Cardiac fibroblast (primary cell): ENCODE measurements at regions not wholly inside any gene's neighbourhood (a gene's known extent, or its start where the extent isn't known, plus 50 kb on each side); places are given as distances from the start of the nearest gene placed in this dataset.
"Not testable (repeated sequence)": the region's sequence is repeated elsewhere in the genome, so short reads cannot be mapped to it uniquely, and the experiment has no call there.

ENCODE experiments used
- DNase-seq, 2 donors: peaks; one replicate each; pipeline versions ENCODE4 v3.0.0 to v3.0.0-alpha.2; 2010; ENCODE audit warnings: low read depth in 2 of 2
- H3K4me3 ChIP-seq, 2 donors: replicated peaks in 1 of 2; 1 replicate in 1 of 2; 2 replicates in 1 of 2; pipeline ENCODE4 v1.5.1; 2011; ENCODE audit warnings: low read depth in 2 of 2, low read length in 2 of 2, mild to moderate bottlenecking in 2 of 2, moderate library complexity in 1 of 2
- TF ChIP-seq, protein P1 (sequence below): IDR thresholded peaks from one replicate; pipeline ENCODE4 v1.5.1; 2011; ENCODE audit warnings: low read depth, mild to moderate bottlenecking, low read length, inconsistent platforms

- TF ChIP-seq, protein P1, sequence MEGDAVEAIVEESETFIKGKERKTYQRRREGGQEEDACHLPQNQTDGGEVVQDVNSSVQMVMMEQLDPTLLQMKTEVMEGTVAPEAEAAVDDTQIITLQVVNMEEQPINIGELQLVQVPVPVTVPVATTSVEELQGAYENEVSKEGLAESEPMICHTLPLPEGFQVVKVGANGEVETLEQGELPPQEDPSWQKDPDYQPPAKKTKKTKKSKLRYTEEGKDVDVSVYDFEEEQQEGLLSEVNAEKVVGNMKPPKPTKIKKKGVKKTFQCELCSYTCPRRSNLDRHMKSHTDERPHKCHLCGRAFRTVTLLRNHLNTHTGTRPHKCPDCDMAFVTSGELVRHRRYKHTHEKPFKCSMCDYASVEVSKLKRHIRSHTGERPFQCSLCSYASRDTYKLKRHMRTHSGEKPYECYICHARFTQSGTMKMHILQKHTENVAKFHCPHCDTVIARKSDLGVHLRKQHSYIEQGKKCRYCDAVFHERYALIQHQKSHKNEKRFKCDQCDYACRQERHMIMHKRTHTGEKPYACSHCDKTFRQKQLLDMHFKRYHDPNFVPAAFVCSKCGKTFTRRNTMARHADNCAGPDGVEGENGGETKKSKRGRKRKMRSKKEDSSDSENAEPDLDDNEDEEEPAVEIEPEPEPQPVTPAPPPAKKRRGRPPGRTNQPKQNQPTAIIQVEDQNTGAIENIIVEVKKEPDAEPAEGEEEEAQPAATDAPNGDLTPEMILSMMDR, result no peak
- DNase-seq, result no peak
- H3K4me3 ChIP-seq, result no peak overlapping the region
Measured at GRCh38 chr6:43886717-43887339, 116.8 kb downstream of the VEGFA start.

DNA sequence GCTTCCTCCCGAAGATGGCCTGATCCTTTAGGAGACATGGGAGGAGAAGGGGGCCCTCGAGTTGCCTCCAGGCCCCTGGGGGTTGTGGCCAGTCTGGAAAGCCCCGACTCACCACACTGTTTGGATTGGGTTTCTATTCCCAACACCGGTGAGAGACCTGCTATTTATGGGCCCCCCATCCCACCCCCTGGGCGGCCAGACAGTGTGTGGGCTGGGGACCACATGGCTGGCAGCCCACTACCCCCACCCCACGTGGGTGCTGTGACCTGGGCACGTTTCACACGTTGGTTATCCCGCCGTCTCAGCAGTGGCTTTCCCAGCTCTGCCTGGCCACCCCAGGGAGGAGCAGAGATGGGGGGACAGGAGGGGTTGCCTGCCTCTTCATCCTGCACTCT lies 116.1 kb downstream of the VEGFA start:
- H3K4me3 ChIP-seq, result no peak overlapping the region
- TF ChIP-seq, protein P1, result no peak
- DNase-seq, result no peak

DNA sequence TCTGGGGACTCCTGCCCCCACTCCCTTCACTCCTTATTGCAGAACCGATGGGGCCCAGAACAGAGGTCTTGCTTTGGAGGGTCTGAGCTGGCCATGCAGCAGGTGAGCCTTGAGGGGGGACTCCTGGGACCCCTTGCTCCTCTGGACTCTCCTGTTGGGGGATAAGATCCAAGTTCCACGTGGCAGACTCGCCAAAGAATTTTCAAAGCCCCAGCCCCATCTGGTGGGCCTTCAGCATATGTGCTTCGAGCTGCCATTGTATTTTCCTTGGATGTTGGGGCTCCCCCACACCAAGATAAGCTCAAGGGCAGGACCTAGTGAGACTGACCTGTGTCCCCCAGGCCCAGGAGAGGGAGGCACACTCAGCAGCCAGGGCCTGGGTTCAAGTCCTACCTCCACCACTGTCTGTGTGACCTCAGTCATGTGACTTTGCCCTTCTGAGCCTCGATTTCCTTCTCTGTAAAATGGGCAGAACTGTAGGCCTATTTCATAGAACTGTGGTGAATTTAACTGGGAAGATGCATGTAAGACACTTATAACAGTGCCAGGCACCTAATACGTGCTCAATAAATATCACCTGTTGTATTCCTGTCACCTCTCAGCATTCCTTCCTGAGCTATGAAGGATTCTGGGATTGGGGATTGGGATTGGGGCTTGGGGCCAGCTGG lies 115.5 kb downstream of the VEGFA start:
- TF ChIP-seq, protein P1, result no peak

GRCh38 chr6:43884652-43885022 lies 114.6 kb downstream of the VEGFA start:
- no peak for DNase-seq
- H3K4me3 ChIP-seq, result no peak overlapping the region

More for the DNA sequence above, 115.5 kb downstream of the VEGFA start:
- DNase-seq, result no peak
- no peak overlapping the region for H3K4me3 ChIP-seq

DNA sequence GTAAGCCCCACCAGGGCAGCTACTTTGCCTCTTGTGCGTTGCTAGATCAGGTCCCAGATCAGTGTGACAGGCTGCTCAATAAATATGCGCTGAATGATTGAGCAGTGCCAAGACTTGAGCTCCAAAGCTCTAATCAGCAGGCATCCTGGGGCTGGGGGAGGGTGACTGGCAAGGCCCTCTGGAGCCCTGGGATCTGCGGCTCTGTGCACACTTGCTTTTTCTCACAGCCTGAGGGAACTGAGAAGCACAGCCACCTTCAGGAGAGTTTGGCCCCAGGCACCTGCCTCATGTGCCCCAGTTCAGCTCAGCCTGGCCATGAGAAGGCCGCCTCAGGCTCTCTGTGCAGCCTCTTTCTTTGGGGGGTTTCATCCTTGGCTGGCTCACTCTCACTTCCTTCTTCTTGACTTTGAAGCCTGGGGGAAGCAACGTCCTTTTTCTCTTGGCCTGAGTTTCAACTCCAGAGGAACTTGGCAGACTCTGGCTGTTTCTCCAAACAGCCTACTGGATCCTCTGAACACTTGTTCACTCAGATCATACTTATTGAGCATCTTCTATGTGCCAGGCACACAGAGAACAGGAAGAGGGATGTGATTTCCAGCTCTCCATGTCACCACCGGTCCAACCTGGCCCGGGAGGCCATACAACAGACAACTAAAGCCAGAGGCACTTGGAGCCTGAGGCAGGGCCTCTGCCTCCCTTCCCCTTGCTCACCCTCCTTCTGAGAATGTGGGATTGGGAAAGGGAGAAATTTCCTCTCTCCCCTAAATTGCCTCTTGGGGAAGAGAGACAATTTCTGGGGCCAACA lies 114.0 kb downstream of the VEGFA start:
- TF ChIP-seq, protein P1, result no peak
- H3K4me3 ChIP-seq, result no peak overlapping the region
- peak in 1 of 2 donors; percentile 25 for DNase-seq

More at GRCh38 chr6:43884652-43885022, 114.6 kb downstream of the VEGFA start:
- TF ChIP-seq, protein P1, result no peak

- H3K4me3 ChIP-seq, DNase-seq: not testable (repeated sequence)
Measured at GRCh38 chr6:43882690-43883448, 112.9 kb downstream of the VEGFA start.
